ENCODE measurements at regions not wholly inside any gene's neighbourhood (a gene's known extent, or its start where the extent isn't known, plus 50 kb on each side); places are given as distances from the start of the nearest gene placed in this dataset.

DNA sequence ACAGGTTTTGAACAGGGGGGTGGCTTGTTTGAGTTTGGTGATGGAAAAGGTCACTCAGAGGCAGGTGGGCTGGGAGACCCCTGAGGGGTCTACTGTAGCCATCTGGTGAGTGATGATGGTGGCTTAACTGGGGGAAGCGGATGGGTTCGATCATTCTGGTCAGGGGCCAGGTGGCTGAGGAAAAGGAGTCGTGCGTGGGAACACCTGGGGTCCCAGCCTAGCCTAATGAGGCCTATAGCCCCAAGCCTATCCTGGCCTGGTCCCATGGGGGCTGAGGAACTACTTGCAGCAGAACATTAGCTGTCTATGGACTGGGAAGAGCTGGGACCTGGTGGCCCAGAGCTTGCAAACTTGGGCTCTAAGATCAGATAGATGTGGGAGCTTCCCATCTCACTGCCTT is 158.4 kb upstream of the MYL2 start:
- H3K18ac ChIP-seq (ENCODE audit: extremely low read depth, low read length), result no peak overlapping the region; the same call in 1 of the 2 replicates
- no peak overlapping the region for H3K27ac ChIP-seq (ENCODE audit: low read depth, low read length)
- no peak overlapping the region for H3K14ac ChIP-seq (ENCODE audit: insufficient read length)
- DNase-seq (ENCODE audit: low read depth in 1 of 2, low spot score in 2 of 2), result no peak
- peaks cover 0 to 13% (median 5%) of the 10 kb centered on the region in 4 experiments; a peak in 5 of 7 replicates for H3K4me1 ChIP-seq (replicated peaks in 1 of 4; ENCODE audit: control insufficient read depth in 3 of 4, insufficient read depth in 4 of 4, low read length in 3 of 4)
- no peaks in the 10 kb centered on the region for H3K27me3 ChIP-seq (replicated peaks in 1 of 4; ENCODE audit: control insufficient read depth in 3 of 4, extremely low read depth in 1 of 4, insufficient read depth in 3 of 4, low read length in 3 of 4)
- H2BK120ac ChIP-seq (replicated peaks; ENCODE audit: low read depth, low read length), result no peak overlapping the region
- H4K91ac ChIP-seq (replicated peaks; ENCODE audit: insufficient read length, low read length), result no peak overlapping the region
- no peak overlapping the region for H2BK20ac ChIP-seq (ENCODE audit: low read length)
- H2BK15ac ChIP-seq (ENCODE audit: low read length), result peak overlapping the region; percentile 46; the same call in 1 of the 2 replicates
- H3K36me3 ChIP-seq (ENCODE audit: control insufficient read depth in 2 of 4, insufficient read depth in 4 of 4, low read length in 3 of 4), result no peaks in the 10 kb centered on the region
- no peak for FAIRE-seq
- no peak overlapping the region for H3K4ac ChIP-seq (replicated peaks; ENCODE audit: insufficient read length, low read depth, low read length)
- POLR2A ChIA-PET (ENCODE audit: partially characterized antibody), result no interaction called here
- H4K8ac ChIP-seq (ENCODE audit: extremely low read depth, insufficient read depth, low read length), result no peak overlapping the region
- CTCF ChIA-PET (ENCODE audit: partially characterized antibody), result no interaction called here
- no peak overlapping the region for H3K4me3 ChIP-seq (ENCODE audit: extremely low read depth in 1 of 4, insufficient read depth in 2 of 4, low read depth in 3 of 4, low read length in 4 of 4)
- H4K20me1 ChIP-seq (replicated peaks in 1 of 2; ENCODE audit: control insufficient read depth in 1 of 2, insufficient read depth in 2 of 2, low read length in 2 of 2), result peaks cover 2% of the 10 kb centered on the region in 2 experiments
- no peak overlapping the region for H3K23ac ChIP-seq (ENCODE audit: insufficient read length)
- H2AFZ ChIP-seq (ENCODE audit: low read length), result no peak overlapping the region
- H2AK5ac ChIP-seq (ENCODE audit: low read depth, low read length), result no peak overlapping the region
- no peak overlapping the region for H3K56ac ChIP-seq (replicated peaks; ENCODE audit: insufficient read length, low read depth, low read length)
- H2BK5ac ChIP-seq (ENCODE audit: low read depth, low read length), result no peak overlapping the region
- no peaks in the 10 kb centered on the region for H3K79me2 ChIP-seq (ENCODE audit: control insufficient read depth in 1 of 2, insufficient read depth in 2 of 2, low read length in 2 of 2)
- no peak overlapping the region for H2BK12ac ChIP-seq (ENCODE audit: low read depth, low read length)
- no peaks in the 10 kb centered on the region for H3K9me3 ChIP-seq (ENCODE audit: insufficient read depth in 2 of 2, low read depth in 1 of 2, low read length in 1 of 2)
- H3K9ac ChIP-seq (replicated peaks in 1 of 4; ENCODE audit: extremely low read depth in 1 of 4, low read depth in 3 of 4, low read length in 3 of 4), result no peak overlapping the region; a peak in 1 of 7 replicates
- no peaks in the 10 kb centered on the region for H3K23me2 ChIP-seq (ENCODE audit: low read depth, low read length)
- no peak overlapping the region for H4K5ac ChIP-seq (ENCODE audit: insufficient read length, low read depth, low read length)
- WGBS, 2 experiments (ENCODE audit: extremely low coverage in 1 of 2, insufficient coverage in 1 of 2, insufficient read length in 1 of 2, insufficient replicate concordance in 2 of 2, low coverage in 1 of 2, low lambda C conversion rate in 2 of 2, missing lambda C conversion rate in 1 of 2), result 91% methylated on average over 4 of the region's 4 CpGs; no CpG with 5 or more reads in 1 of the 2 experiments
- H3K4me2 ChIP-seq (ENCODE audit: insufficient read depth in 1 of 2, low read depth in 2 of 2, low read length in 2 of 2), result no peak overlapping the region
- peaks cover 3% of the 10 kb centered on the region for H3K79me1 ChIP-seq (ENCODE audit: low read depth, low read length)
- TF ChIP-seq RAD21 (IDR thresholded peaks at IDR 0.05 in 1 of 2, conservative IDR thresholded peaks at IDR 0.05 in 1 of 2; ENCODE audit: low read depth in 2 of 2, low read length in 2 of 2), result no peak
- TF ChIP-seq CTBP2 (IDR thresholded peaks at IDR 0.05; ENCODE audit: borderline replicate concordance, insufficient read depth, insufficient read length, low read length), result no peak
- no peak for TF ChIP-seq NANOG (IDR thresholded peaks at IDR 0.05; ENCODE audit: insufficient read depth, low read depth, low read length, poor library complexity, severe bottlenecking)
- no peak for TF ChIP-seq PHF8 (conservative IDR thresholded peaks at IDR 0.05; ENCODE audit: low read depth, low read length)
- TF ChIP-seq RBBP5 (IDR thresholded peaks at IDR 0.05; ENCODE audit: borderline replicate concordance, low read depth, low read length), result no peak
- no peak for TF ChIP-seq GTF2F1 (IDR thresholded peaks at IDR 0.05; ENCODE audit: borderline replicate concordance, low read depth, low read length)
- no peak for TF ChIP-seq ASH2L (IDR thresholded peaks at IDR 0.05; ENCODE audit: low read length)
- no peak for TF ChIP-seq KDM1A (IDR thresholded peaks at IDR 0.05; ENCODE audit: borderline replicate concordance, low read length)
- no peak for TF ChIP-seq CBX5 (IDR thresholded peaks at IDR 0.05; ENCODE audit: low read depth, low read length)
- TF ChIP-seq BCL11A (IDR thresholded peaks at IDR 0.05; ENCODE audit: low read depth in 2 of 2, low read length in 2 of 2), result no peak
- TF ChIP-seq JUN (IDR thresholded peaks at IDR 0.05; ENCODE audit: low read depth, low read length), result no peak
- TF ChIP-seq CBX8 (IDR thresholded peaks at IDR 0.05; ENCODE audit: borderline replicate concordance, low read depth, low read length), result no peak
- no peak for TF ChIP-seq TCF12 (IDR thresholded peaks at IDR 0.05; ENCODE audit: low read depth, low read length)
- no peak for TF ChIP-seq RNF2 (IDR thresholded peaks at IDR 0.05; ENCODE audit: borderline replicate concordance, low read depth, low read length, missing control alignments, poor library complexity, severe bottlenecking)
